WTC11 (cell line): ENCODE measurements at regions not wholly inside any gene's neighbourhood (a gene's known extent, or its start where the extent isn't known, plus 50 kb on each side); places are given as distances from the start of the nearest gene placed in this dataset.
A peak's percentile ranks its signal among the peaks of the same experiment; 100 is the strongest.

Experiments
- ATAC-seq: fragments of 200-7000 bp; cut with Tn5 transposase; 2 replicates; pipeline ENCODE4 v1.10.0; 2021; ENCODE audit warnings: mild to moderate bottlenecking, moderate library complexity
- CTCF ChIA-PET: fragments of 300-600 bp; sonication (Branson Sonifier 250); formaldehyde crosslinking; loops from one replicate; lab custom pipeline; 2021; ENCODE audit warnings: antibody characterized with exemption; lab: Charles Lee
- POLR2A ChIA-PET: fragments of 350-600 bp; sonication (Branson Sonifier 250); formaldehyde crosslinking; loops from one replicate; lab custom pipeline; 2021; ENCODE audit warnings: antibody characterized with exemption; lab: Charles Lee
- DNase-seq: peaks from one replicate; pipeline ENCODE4 v3.0.0; 2021; ENCODE audit warnings: low spot score
- H3K27ac Mint-ChIP-seq: 2 replicates; pipeline ENCODE4 v1.8.0; 2021; ENCODE audit warnings: mixed read lengths
- H3K27me3 Mint-ChIP-seq: 2 replicates; pipeline ENCODE4 v1.8.0; 2021; ENCODE audit warnings: low read depth, mild to moderate bottlenecking, moderate library complexity, mixed read lengths
- H3K36me3 Mint-ChIP-seq: 2 replicates; pipeline ENCODE4 v1.8.0; 2021; ENCODE audit warnings: mixed read lengths
- H3K4me1 Mint-ChIP-seq: 2 replicates; pipeline ENCODE4 v1.8.0; 2022; ENCODE audit warnings: mixed read lengths
- H3K4me3 Mint-ChIP-seq: 2 replicates; pipeline ENCODE4 v1.8.0; 2021; ENCODE audit warnings: mild to moderate bottlenecking, moderate library complexity, mixed read lengths
- H3K9me3 Mint-ChIP-seq: 2 replicates; pipeline ENCODE4 v1.8.0; 2021; ENCODE audit warnings: mixed read lengths
- AR ChIP-seq: fragments of 250-450 bp; sonication (Bioruptor Pico); IDR thresholded peaks from 2 replicates; pipeline ENCODE4 v1.9.0; 2021; ENCODE audit warnings: mild to moderate bottlenecking
- E2F5 ChIP-seq: sonication (generic); formaldehyde crosslinking; IDR thresholded peaks from 2 replicates; pipeline ENCODE4 v1.8.1; 2022; ENCODE audit warnings: mild to moderate bottlenecking, moderate library complexity, missing genetic modification reagents
- EMX1 ChIP-seq: fragments of 250-450 bp; sonication (Bioruptor Pico); IDR thresholded peaks from 2 replicates; pipeline ENCODE4 v1.8.0; 2021; ENCODE audit warnings: mild to moderate bottlenecking
- FOXJ3 ChIP-seq: sonication (generic); formaldehyde crosslinking; IDR thresholded peaks from 2 replicates; pipeline ENCODE4 v1.9.0; 2021; ENCODE audit warnings: missing genetic modification reagents, mild to moderate bottlenecking, borderline replicate concordance
- IRF1 ChIP-seq: sonication (generic); formaldehyde crosslinking; IDR thresholded peaks from 2 replicates; pipeline ENCODE4 v1.8.0; 2023; ENCODE audit warnings: missing genetic modification reagents
- MAX ChIP-seq: sonication (generic); formaldehyde crosslinking; IDR thresholded peaks from 2 replicates; pipeline ENCODE4 v1.8.0; 2022; ENCODE audit warnings: mild to moderate bottlenecking, missing genetic modification reagents
- MXD4 ChIP-seq: fragments of 250-450 bp; sonication (Bioruptor Pico); IDR thresholded peaks from 2 replicates; pipeline ENCODE4 v1.8.0; 2021; ENCODE audit warnings: mild to moderate bottlenecking, moderate library complexity, borderline replicate concordance
- NFATC4 ChIP-seq: fragments of 250-450 bp; sonication (Bioruptor Pico); IDR thresholded peaks from 2 replicates; pipeline ENCODE4 v1.9.0; 2021; ENCODE audit warnings: mild to moderate bottlenecking
- NR3C1 ChIP-seq: sonication (generic); formaldehyde crosslinking; conservative IDR thresholded peaks from 2 replicates; pipeline ENCODE4 v1.8.1; 2023; ENCODE audit warnings: low read depth, mild to moderate bottlenecking, missing genetic modification reagents
- PRDM15 ChIP-seq: sonication (generic); formaldehyde crosslinking; IDR thresholded peaks from 2 replicates; pipeline ENCODE4 v1.8.0; 2022; ENCODE audit warnings: missing genetic modification reagents
- SP1 ChIP-seq: sonication (generic); formaldehyde crosslinking; conservative IDR thresholded peaks from 2 replicates; pipeline ENCODE4 v1.8.1; 2022; ENCODE audit warnings: missing genetic modification reagents
- TEAD4 ChIP-seq: sonication (generic); formaldehyde crosslinking; IDR thresholded peaks from 2 replicates; pipeline ENCODE4 v1.8.0; 2022; ENCODE audit warnings: mild to moderate bottlenecking, missing genetic modification reagents
- TP53 ChIP-seq: sonication (generic); formaldehyde crosslinking; IDR thresholded peaks from 2 replicates; pipeline ENCODE4 v1.8.1; 2023; ENCODE audit warnings: mild to moderate bottlenecking, missing genetic modification reagents
- USF1 ChIP-seq: sonication (generic); formaldehyde crosslinking; IDR thresholded peaks from 2 replicates; pipeline ENCODE4 v1.8.0; 2022; ENCODE audit warnings: mild to moderate bottlenecking, missing genetic modification reagents
- USF2 ChIP-seq: sonication (generic); formaldehyde crosslinking; IDR thresholded peaks from 2 replicates; pipeline ENCODE4 v1.8.1; 2023; ENCODE audit warnings: mild to moderate bottlenecking, missing genetic modification reagents, moderate library complexity
- ZNF281 ChIP-seq: sonication (generic); formaldehyde crosslinking; IDR thresholded peaks from 2 replicates; pipeline ENCODE4 v1.8.0; 2023; ENCODE audit warnings: mild to moderate bottlenecking, missing genetic modification reagents
- ZNF512 ChIP-seq: sonication (generic); formaldehyde crosslinking; IDR thresholded peaks from 2 replicates; pipeline ENCODE4 v1.8.1; 2022; ENCODE audit warnings: missing genetic modification reagents, borderline replicate concordance

GRCh38 chr2:37857575-37858399, 67.3 kb upstream of the RMDN2 start (continued):
- TF ChIP-seq USF2 (no peak), NR3C1 (CRISPR knock-in tag) (no peak), IRF1 (CRISPR knock-in tag) (no peak)
- TF ChIP-seq, all 79 proteins: peak for 0

GRCh38 chr2:37858400-37858711, 66.7 kb upstream of the RMDN2 start:
- Mint-ChIP-seq H3K4me3 (no peak overlapping the region), H3K27me3 (no peaks in the 10 kb centered on the region; the same call in 1 of the 2 replicates), H3K36me3 (0 out of 2 replicates have a peak, but pooled peaks cover 5% of the 10 kb centered on the region), H3K4me1 (no peaks in the 10 kb centered on the region), H3K27ac (no peak overlapping the region), H3K9me3 (peaks cover 19% of the 10 kb centered on the region)
- TF ChIP-seq TEAD4 (CRISPR knock-in tag) (no peak), AR (CRISPR knock-in tag) (no peak), NFATC4 (no peak), ZNF512 (CRISPR knock-in tag) (no peak), PRDM15 (CRISPR knock-in tag) (no peak), MXD4 (CRISPR knock-in tag) (no peak), EMX1 (no peak), MAX (CRISPR knock-in tag) (no peak)
- CTCF ChIA-PET = no interaction called here
- ATAC-seq (peak; percentile 40), DNase-seq (no peak)
- POLR2A ChIA-PET = no interaction called here

GRCh38 chr2:37858725-37859267, 66.3 kb upstream of the RMDN2 start:
- ChIA-PET POLR2A (no interaction called here), CTCF (no interaction called here)
- H3K36me3 Mint-ChIP-seq = 0 out of 2 replicates have a peak, but pooled peaks cover 5% of the 10 kb centered on the region
- H3K27ac Mint-ChIP-seq = no peak overlapping the region
- ATAC-seq (no peak), DNase-seq (no peak)
- no peaks in the 10 kb centered on the region; the same call in 1 of the 2 replicates for H3K27me3 Mint-ChIP-seq
- no peak overlapping the region for H3K4me3 Mint-ChIP-seq
- no peaks in the 10 kb centered on the region for H3K4me1 Mint-ChIP-seq
- peaks cover 19% of the 10 kb centered on the region for H3K9me3 Mint-ChIP-seq
- no peak for TF ChIP-seq SP1 (CRISPR knock-in tag)
- no peak for TF ChIP-seq MXD4 (CRISPR knock-in tag)
- no peak for TF ChIP-seq E2F5 (CRISPR knock-in tag)
- TF ChIP-seq TP53 = no peak
- TF ChIP-seq USF1 = no peak
- TF ChIP-seq FOXJ3 (CRISPR knock-in tag) = no peak
- no peak for TF ChIP-seq ZNF281 (CRISPR knock-in tag)
